ENCODE measurements at regions not wholly inside any gene's neighbourhood (a gene's known extent, or its start where the extent isn't known, plus 50 kb on each side); places are given as distances from the start of the nearest gene placed in this dataset.
"Not testable (repeated sequence)": the region's sequence is repeated elsewhere in the genome, so short reads cannot be mapped to it uniquely, and the experiment has no call there.

- DNase-seq (ENCODE audit: low read depth in 2 of 2, low spot score in 1 of 2) = no peak
These were observed 258.7 kb upstream of the BTG1 start for GRCh38 chr12:92404259-92404894.

- DNase-seq (ENCODE audit: low read depth in 2 of 2, low spot score in 1 of 2) = peak in 1 of 2 donors; percentile 21
These were observed 257.8 kb upstream of the BTG1 start for GRCh38 chr12:92403210-92404175.

- no peak for DNase-seq (ENCODE audit: low read depth in 2 of 2, low spot score in 1 of 2)
These were observed 256.8 kb upstream of the BTG1 start for GRCh38 chr12:92402415-92402814.

- DNase-seq (ENCODE audit: low read depth in 2 of 2, low spot score in 1 of 2) = no peak
These were observed 254.4 kb upstream of the BTG1 start for GRCh38 chr12:92400006-92400405.

- DNase-seq (ENCODE audit: low read depth in 2 of 2, low spot score in 1 of 2) = no peak
These were observed 253.1 kb upstream of the BTG1 start for GRCh38 chr12:92398565-92399309.

- DNase-seq (ENCODE audit: low read depth in 2 of 2, low spot score in 1 of 2) = no peak
These were observed 251.1 kb upstream of the BTG1 start for GRCh38 chr12:92396647-92397252.

- no peak for DNase-seq (ENCODE audit: low read depth in 2 of 2, low spot score in 1 of 2)
These were observed 249.7 kb upstream of the BTG1 start for GRCh38 chr12:92395322-92395721.

GRCh38 chr12:92394895-92395294 lies 249.2 kb upstream of the BTG1 start:
- no peak for DNase-seq (ENCODE audit: low read depth in 2 of 2, low spot score in 1 of 2)

GRCh38 chr12:92393504-92393903 lies 247.9 kb upstream of the BTG1 start:
- DNase-seq (ENCODE audit: low read depth in 2 of 2, low spot score in 1 of 2) = no peak

- DNase-seq (ENCODE audit: low read depth in 2 of 2, low spot score in 1 of 2) = not testable (repeated sequence)
These were observed 246.1 kb upstream of the BTG1 start for GRCh38 chr12:92391726-92392125.

- DNase-seq (ENCODE audit: low read depth in 2 of 2, low spot score in 1 of 2) = no peak
These were observed 243.8 kb upstream of the BTG1 start for GRCh38 chr12:92389466-92389865.

- DNase-seq (ENCODE audit: low read depth in 2 of 2, low spot score in 1 of 2) = no peak
These were observed 239.7 kb upstream of the BTG1 start for GRCh38 chr12:92385296-92385695.

GRCh38 chr12:92384571-92384970 lies 238.9 kb upstream of the BTG1 start:
- DNase-seq (ENCODE audit: low read depth in 2 of 2, low spot score in 1 of 2) = no peak

GRCh38 chr12:92382383-92382878 lies 236.8 kb upstream of the BTG1 start:
- no peak for DNase-seq (ENCODE audit: low read depth in 2 of 2, low spot score in 1 of 2)

GRCh38 chr12:92381856-92382255 lies 236.2 kb upstream of the BTG1 start:
- no peak for DNase-seq (ENCODE audit: low read depth in 2 of 2, low spot score in 1 of 2)

GRCh38 chr12:92378682-92379479 lies 233.2 kb upstream of the BTG1 start:
- no peak for DNase-seq (ENCODE audit: low read depth in 2 of 2, low spot score in 1 of 2)

- not testable (repeated sequence) for DNase-seq (ENCODE audit: low read depth in 2 of 2, low spot score in 1 of 2)
These were observed 229.9 kb upstream of the BTG1 start for GRCh38 chr12:92375504-92375903.

GRCh38 chr12:92370828-92371227 lies 225.2 kb upstream of the BTG1 start:
- DNase-seq (ENCODE audit: low read depth in 2 of 2, low spot score in 1 of 2) = no peak

GRCh38 chr12:92369636-92370035 lies 224.0 kb upstream of the BTG1 start:
- no peak for DNase-seq (ENCODE audit: low read depth in 2 of 2, low spot score in 1 of 2)

- DNase-seq (ENCODE audit: low read depth in 2 of 2, low spot score in 1 of 2) = no peak
These were observed 223.4 kb upstream of the BTG1 start for GRCh38 chr12:92369056-92369455.
